HCT116 (cell line): ENCODE measurements at regions not wholly inside any gene's neighbourhood (a gene's known extent, or its start where the extent isn't known, plus 50 kb on each side); places are given as distances from the start of the nearest gene placed in this dataset.

Experiments used
- ATAC-seq: fragments of 200-7000 bp; cut with Tn5 transposase; 2 replicates; pipeline ENCODE4 v1.9.1; 2020; ENCODE audit warnings: mild to moderate bottlenecking, moderate library complexity
- BruUV-seq: library from RNA; stranded (reverse); fragments of 400-500 nt; replicated peaks from 2 replicates; lab custom pipeline; 2021; lab: Mats Ljungman, UMichigan
- CTCF ChIA-PET: fragments of 300-600 bp; sonication (Branson Sonifier 250); formaldehyde crosslinking; loops from one replicate; lab custom pipeline; 2021; ENCODE audit warnings: antibody characterized with exemption; lab: Charles Lee
- POLR2A ChIA-PET: fragments of 300-600, 350-600 bp; sonication (Branson Sonifier 250); formaldehyde crosslinking; loops from one replicate; lab custom pipeline; 2021; ENCODE audit warnings: antibody characterized with exemption; lab: Charles Lee
- RAD21 ChIA-PET, 2 experiments: fragments of 300-600 bp; sonication (Branson Sonifier 250); formaldehyde crosslinking; loops; one replicate each; lab custom pipeline; 2023; ENCODE audit warnings: low total read pairs in 2 of 2; ENCODE audit not compliant: uncharacterized antibody in 2 of 2, unreplicated experiment in 2 of 2, low non-redundant PET in 1 of 2; lab: Charles Lee
- DNase-seq: peaks from one replicate; pipeline ENCODE4 v3.0.0-alpha.2; 2010; ENCODE audit warnings: low read depth, low spot score
- H2AFZ ChIP-seq: fragments of 200-600 bp; shearing (Covaris generic), sonication (generic); 2 replicates; pipeline ENCODE4 v1.6.1; 2017; ENCODE audit warnings: low read depth, mixed run types, mixed read lengths, antibody characterized with exemption, low read length; ENCODE audit not compliant: poor library complexity, severe bottlenecking
- H3K27ac ChIP-seq: 2 replicates; pipeline ENCODE4 v1.5.1; 2012; ENCODE audit warnings: low read depth, low read length
- H3K27me3 ChIP-seq: fragments of 200-600 bp; sonication (generic); 2 replicates; pipeline ENCODE4 v1.6.1; 2016; ENCODE audit warnings: mixed run types, low read length, mixed read lengths; ENCODE audit not compliant: insufficient read depth
- H3K36me3 ChIP-seq, 2 experiments: fragments of 200-500 bp in 1 of 2; fragments of 200-600 bp in 1 of 2; sonication (Bioruptor generic) in 1 of 2; sonication (generic) in 1 of 2; 2 replicates each; pipeline versions ENCODE4 v1.5.1 to v1.6.1; 2014 to 2016; ENCODE audit warnings: low read length in 2 of 2, inconsistent platforms in 1 of 2, mixed read lengths in 1 of 2, mixed run types in 1 of 2; ENCODE audit not compliant: insufficient read depth in 2 of 2, control insufficient read depth in 1 of 2
- H3K4me1 ChIP-seq, 2 experiments: fragments of 200-600 bp in 1 of 2; sonication (generic) in 1 of 2; 2 replicates each; pipeline versions ENCODE4 v1.5.1 to v1.6.1; 2012 to 2017; ENCODE audit warnings: low read length in 2 of 2, inconsistent platforms in 1 of 2, mild to moderate bottlenecking in 1 of 2, mixed read lengths in 1 of 2, mixed run types in 1 of 2, moderate library complexity in 1 of 2; ENCODE audit not compliant: insufficient read depth in 2 of 2, control insufficient read depth in 1 of 2
- H3K4me2 ChIP-seq: fragments of 200-600 bp; sonication (generic); 2 replicates; pipeline ENCODE4 v1.6.1; 2017; ENCODE audit warnings: mixed run types, low read length, mixed read lengths
- H3K4me3 ChIP-seq, 2 experiments: fragments of 200-600 bp in 1 of 2; sonication (generic) in 1 of 2; replicated peaks in 1 of 2; 2 replicates each; pipeline ENCODE4 v1.5.1; 2011 to 2016; ENCODE audit warnings: low read length in 2 of 2, control low read depth in 1 of 2, low read depth in 1 of 2, mild to moderate bottlenecking in 1 of 2, mixed read lengths in 1 of 2, mixed run types in 1 of 2
- H3K79me2 ChIP-seq: fragments of 200-600 bp; sonication (generic); 2 replicates; pipeline ENCODE4 v1.6.1; 2017; ENCODE audit warnings: mild to moderate bottlenecking, mixed run types, low read length, moderate library complexity, mixed read lengths; ENCODE audit not compliant: insufficient read depth
- H3K9ac ChIP-seq: fragments of 200-600 bp; sonication (generic); 2 replicates; pipeline ENCODE4 v1.6.1; 2016; ENCODE audit warnings: low read length, mixed read lengths
- H3K9me2 ChIP-seq: fragments of 200-600 bp; sonication (generic), shearing (Covaris generic); 2 replicates; pipeline ENCODE4 v1.6.1; 2017; ENCODE audit warnings: mixed run types, mild to moderate bottlenecking, moderate library complexity; ENCODE audit not compliant: insufficient read depth
- H3K9me3 ChIP-seq, 2 experiments: fragments of 200-500 bp in 1 of 2; fragments of 200-600 bp in 1 of 2; sonication (Bioruptor generic) in 1 of 2; sonication (generic) in 1 of 2; 2 replicates each; pipeline ENCODE4 v1.6.1; 2014 to 2017; ENCODE audit warnings: low read length in 2 of 2, mixed read lengths in 2 of 2, inconsistent platforms in 1 of 2, low read depth in 1 of 2, mild to moderate bottlenecking in 1 of 2, mixed run types in 1 of 2, moderate library complexity in 1 of 2; ENCODE audit not compliant: control insufficient read depth in 1 of 2, insufficient read depth in 1 of 2
- H4K20me1 ChIP-seq: fragments of 200-600 bp; sonication (generic), shearing (Covaris generic); 2 replicates; pipeline ENCODE4 v1.6.1; 2017; ENCODE audit warnings: mixed run types, mild to moderate bottlenecking, moderate library complexity; ENCODE audit not compliant: insufficient read depth
- ATF3 ChIP-seq: IDR thresholded peaks from 2 replicates; pipeline ENCODE4 v1.6.1; 2012
- CEBPB ChIP-seq: IDR thresholded peaks from 2 replicates; pipeline ENCODE4 v1.6.1; 2012; ENCODE audit warnings: low read depth
- CTCF ChIP-seq, 3 experiments: fragments of 200-600 bp in 1 of 3; sonication (generic) in 1 of 3; IDR thresholded peaks in 2 of 3; conservative IDR thresholded peaks in 1 of 3; 2 replicates each; pipeline ENCODE4 v1.5.1; 2012 to 2017; ENCODE audit warnings: low read depth in 2 of 3, low read length in 2 of 3, antibody characterized with exemption in 1 of 3, borderline replicate concordance in 1 of 3, control low read depth in 1 of 3, mild to moderate bottlenecking in 1 of 3, mixed read lengths in 1 of 3, mixed run types in 1 of 3, moderate library complexity in 1 of 3; ENCODE audit not compliant: insufficient read depth in 1 of 3
- EZH2 ChIP-seq: fragments of 200-600 bp; sonication (generic); IDR thresholded peaks from 2 replicates; pipeline ENCODE4 v1.6.1; 2017; ENCODE audit warnings: antibody characterized with exemption, mixed run types
- FOSL1 ChIP-seq: IDR thresholded peaks from 2 replicates; pipeline ENCODE4 v1.6.1; 2012; ENCODE audit warnings: low read depth
- JUND ChIP-seq: IDR thresholded peaks from 2 replicates; pipeline ENCODE4 v1.6.1; 2012
- POLR2A ChIP-seq: IDR thresholded peaks from 2 replicates; pipeline ENCODE4 v1.7.0; 2011; ENCODE audit warnings: borderline replicate concordance; ENCODE audit not compliant: insufficient read depth, insufficient read length; ENCODE audit errors: extremely low read depth
- RAD21 ChIP-seq: IDR thresholded peaks from 2 replicates; pipeline ENCODE4 v1.6.1; 2012; ENCODE audit warnings: low read depth, mild to moderate bottlenecking
- REST ChIP-seq: IDR thresholded peaks from 2 replicates; pipeline ENCODE4 v1.6.1; 2012; ENCODE audit warnings: low read depth
- SRF ChIP-seq: IDR thresholded peaks from 2 replicates; pipeline ENCODE4 v1.6.1; 2012; ENCODE audit warnings: low read depth
- TCF7L2 ChIP-seq: IDR thresholded peaks from 2 replicates; pipeline ENCODE4 v1.7.0; 2011; ENCODE audit warnings: borderline replicate concordance, inconsistent platforms; ENCODE audit not compliant: insufficient read depth, insufficient read length; ENCODE audit errors: extremely low read depth
- ZFX ChIP-seq: fragments of 450-650 bp; IDR thresholded peaks from 2 replicates; pipeline ENCODE4 v1.6.1; 2017
- intact Hi-C: fragments of 100-400 bp; cut with micrococcal nuclease; formaldehyde crosslinking; loops from 2 replicates; pipeline ENCODE4 v1.10.0; 2022

GRCh38 chr4:59314637-59315036 lies 1885.5 kb upstream of the ADGRL3 start:
- BruUV-seq, result no TSS peak
- Histone ChIP-seq H3K9me3 (peaks cover 12 to 16% of the 10 kb centered on the region in 2 experiments; a peak in 2 of 4 replicates), H3K4me2 (no peak overlapping the region), H3K9me2 (no peaks in the 10 kb centered on the region), H3K79me2 (no peaks in the 10 kb centered on the region), H3K9ac (no peak overlapping the region)
- TF ChIP-seq ZFX, result no peak
- no peak for TF ChIP-seq ATF3
- no peak for TF ChIP-seq REST
- no peak for TF ChIP-seq TCF7L2
- no peak for TF ChIP-seq CTCF (IDR thresholded peaks at IDR 0.05 in 2 of 3, conservative IDR thresholded peaks at IDR 0.05 in 1 of 3; ENCODE audit: borderline replicate concordance in 1 of 3, insufficient read depth in 1 of 3, low read depth in 2 of 3, low read length in 2 of 3)
- no peak for TF ChIP-seq POLR2A
- no peak for TF ChIP-seq EZH2
- TF ChIP-seq JUND, result no peak
- TF ChIP-seq SRF, result no peak
- TF ChIP-seq FOSL1, result no peak
- no peak for TF ChIP-seq RAD21
- TF ChIP-seq CEBPB, result no peak
- TF ChIP-seq, all 23 proteins: peak for 0
- no peak overlapping the region for H2AFZ ChIP-seq
- ChIA-PET RAD21 (no interaction called here), CTCF (no interaction called here), POLR2A (no interaction called here)
- ATAC-seq, result no peak
- H3K36me3 ChIP-seq, result no peaks in the 10 kb centered on the region
- no peaks in the 10 kb centered on the region for H4K20me1 ChIP-seq
- no peak overlapping the region for H3K27ac ChIP-seq
- intact Hi-C loops, result no loop called here
- DNase-seq, result no peak
- no peak overlapping the region for H3K4me3 ChIP-seq
- H3K27me3 ChIP-seq, result no peaks in the 10 kb centered on the region
- H3K4me1 ChIP-seq, result no peaks in the 10 kb centered on the region
